Stimulated activated CD4-positive, alpha-beta T cell treated with anti-CD3 and anti-CD28 coated beads, Interleukin-15, amount 100 ng/mL, for 1 hour (primary cell): ENCODE measurements at regions not wholly inside any gene's neighbourhood (a gene's known extent, or its start where the extent isn't known, plus 50 kb on each side); places are given as distances from the start of the nearest gene placed in this dataset.

Experiments
- DNase-seq, 2 donors: peaks; one replicate each; pipeline ENCODE4 v3.0.0-alpha.2; 2020; ENCODE audit warnings: low read depth in 1 of 2, low spot score in 1 of 2

GRCh38 chr17:79401704-79402674 lies 208.9 kb downstream of the RBFOX3 start:
- DNase-seq, result no peak

GRCh38 chr17:79400989-79401703 lies 209.7 kb downstream of the RBFOX3 start:
- DNase-seq, result peak; percentile 59 to 61

GRCh38 chr17:79399610-79400144 lies 211.2 kb downstream of the RBFOX3 start:
- DNase-seq, result no peak

GRCh38 chr17:79398441-79398840 lies 212.4 kb downstream of the RBFOX3 start:
- DNase-seq, result no peak

GRCh38 chr17:79396696-79397095 lies 214.2 kb downstream of the RBFOX3 start:
- DNase-seq, result no peak

- DNase-seq, result no peak
Observed at GRCh38 chr17:79395545-79395944, 215.3 kb downstream of the RBFOX3 start.

GRCh38 chr17:79395066-79395465 lies 215.8 kb downstream of the RBFOX3 start:
- DNase-seq, result no peak

GRCh38 chr17:79393358-79394052 lies 217.3 kb downstream of the RBFOX3 start:
- DNase-seq, result peak; percentile 40 to 62

- DNase-seq, result no peak
Observed at GRCh38 chr17:79392598-79392997, 218.3 kb downstream of the RBFOX3 start.

- peak; percentile 31 to 46 for DNase-seq
Observed at GRCh38 chr17:79391376-79392233, 219.2 kb downstream of the RBFOX3 start.

- DNase-seq, result no peak
Observed at GRCh38 chr17:79389896-79390295, 221.0 kb downstream of the RBFOX3 start.

GRCh38 chr17:79388556-79389295 lies 222.1 kb downstream of the RBFOX3 start:
- DNase-seq, result no peak

GRCh38 chr17:79387783-79388182 lies 223.1 kb downstream of the RBFOX3 start:
- no peak for DNase-seq

GRCh38 chr17:79385962-79386563 lies 224.8 kb downstream of the RBFOX3 start:
- DNase-seq, result no peak

GRCh38 chr17:79382313-79382712 lies 228.5 kb downstream of the RBFOX3 start:
- DNase-seq, result no peak

- DNase-seq, result no peak
Observed at GRCh38 chr17:79379700-79380445, 231.0 kb downstream of the RBFOX3 start.

GRCh38 chr17:79377230-79377786 lies 233.5 kb downstream of the RBFOX3 start:
- no peak for DNase-seq

- DNase-seq, result no peak
Observed at GRCh38 chr17:79374807-79375206, 236.0 kb downstream of the RBFOX3 start.
